Fibroblast of pulmonary artery (primary cell): ENCODE measurements at regions not wholly inside any gene's neighbourhood (a gene's known extent, or its start where the extent isn't known, plus 50 kb on each side); places are given as distances from the start of the nearest gene placed in this dataset.
"Not testable (repeated sequence)": the region's sequence is repeated elsewhere in the genome, so short reads cannot be mapped to it uniquely, and the experiment has no call there.

Source experiments
- DNase-seq: peaks from one replicate; pipeline ENCODE4 v3.0.0-alpha.2; 2010; ENCODE audit warnings: low read depth
- H3K4me3 ChIP-seq: replicated peaks from 2 replicates; pipeline ENCODE4 v1.5.1; 2011; ENCODE audit warnings: low read depth, mild to moderate bottlenecking, control low read depth, low read length, moderate library complexity
- CTCF ChIP-seq: IDR thresholded peaks from 2 replicates; pipeline ENCODE4 v1.5.1; 2011; ENCODE audit warnings: mild to moderate bottlenecking, control low read depth, low read length, inconsistent platforms; ENCODE audit errors: missing control alignments

- no peak overlapping the region for H3K4me3 ChIP-seq
- no peak for DNase-seq
- no peak for TF ChIP-seq CTCF
Measured at GRCh38 chr5:61231813-61232212, 69.5 kb upstream of the SMIM15 start.

GRCh38 chr5:61232490-61233050 lies 70.3 kb upstream of the SMIM15 start:
- no peak for DNase-seq
- no peak for TF ChIP-seq CTCF
- H3K4me3 ChIP-seq, result no peak overlapping the region

- TF ChIP-seq CTCF, result no peak
- no peak overlapping the region for H3K4me3 ChIP-seq
- no peak for DNase-seq
Measured at GRCh38 chr5:61234019-61234418, 71.8 kb upstream of the SMIM15 start.

- H3K4me3 ChIP-seq, DNase-seq: not testable (repeated sequence)
Measured at GRCh38 chr5:61236715-61237114, 74.4 kb upstream of the SMIM15 start.

GRCh38 chr5:61245486-61245885 lies 83.2 kb upstream of the SMIM15 start:
- peak; percentile 53 for DNase-seq
- no peak overlapping the region for H3K4me3 ChIP-seq
- no peak for TF ChIP-seq CTCF

GRCh38 chr5:61245936-61246335 lies 83.7 kb upstream of the SMIM15 start:
- no peak overlapping the region for H3K4me3 ChIP-seq
- DNase-seq, result no peak

GRCh38 chr5:61246768-61247307 lies 84.6 kb upstream of the SMIM15 start:
- DNase-seq, result no peak
- H3K4me3 ChIP-seq, result no peak overlapping the region
- no peak for TF ChIP-seq CTCF

More at GRCh38 chr5:61245936-61246335, 83.7 kb upstream of the SMIM15 start:
- no peak for TF ChIP-seq CTCF
